GM12892 (cell line): ENCODE measurements at regions not wholly inside any gene's neighbourhood (a gene's known extent, or its start where the extent isn't known, plus 50 kb on each side); places are given as distances from the start of the nearest gene placed in this dataset.

Source experiments
- DNase-seq: peaks from one replicate; pipeline ENCODE4 v3.0.0; 2011; ENCODE audit not compliant: insufficient read length
- FAIRE-seq: peaks from 2 replicates; lab custom pipeline; 2011; peaks lifted over from hg19 to GRCh38; lab: Jason Lieb, UNC
- POLR2A ChIP-seq: IDR thresholded peaks from 2 replicates; pipeline ENCODE4 v1.6.1; 2011; ENCODE audit warnings: low read depth, low read length, control low read depth
- POLR2AphosphoS5 ChIP-seq: IDR thresholded peaks from 2 replicates; pipeline ENCODE4 v1.6.1; 2011; ENCODE audit warnings: low read depth, low read length, control low read depth
- TAF1 ChIP-seq: IDR thresholded peaks from 2 replicates; pipeline ENCODE4 v1.6.1; 2011; ENCODE audit warnings: low read depth, mild to moderate bottlenecking, control low read depth, low read length, borderline replicate concordance

GRCh38 chr6:113141901-113142300 is 715.2 kb upstream of the MARCKS start:
- no peak for TF ChIP-seq TAF1
- TF ChIP-seq POLR2AphosphoS5: no peak
- TF ChIP-seq POLR2A: no peak
- no peak for DNase-seq
- no peak for FAIRE-seq

DNA sequence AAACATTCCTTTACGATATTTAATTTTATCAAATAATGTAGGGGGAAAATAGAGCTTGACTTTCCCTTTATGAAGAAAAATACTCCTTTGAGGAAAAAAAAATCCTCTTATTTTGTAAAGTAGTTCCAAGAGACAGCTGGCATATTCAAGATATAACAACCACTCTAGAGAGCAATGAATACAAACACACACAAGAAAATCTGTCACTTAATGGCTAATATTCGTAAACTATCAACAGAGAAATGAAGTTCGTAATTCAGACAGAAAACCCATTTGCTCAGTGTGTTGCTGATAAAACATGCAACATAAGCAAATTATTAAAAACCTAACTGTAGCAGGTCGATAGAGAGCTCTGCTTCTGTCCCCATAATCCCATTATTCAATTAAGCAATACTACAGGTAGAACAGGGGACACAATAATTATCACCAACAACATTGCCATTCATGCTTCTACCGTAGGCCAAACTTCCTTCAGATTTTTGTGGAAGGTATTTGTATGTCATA is 714.4 kb upstream of the MARCKS start:
- FAIRE-seq: no peak

DNA sequence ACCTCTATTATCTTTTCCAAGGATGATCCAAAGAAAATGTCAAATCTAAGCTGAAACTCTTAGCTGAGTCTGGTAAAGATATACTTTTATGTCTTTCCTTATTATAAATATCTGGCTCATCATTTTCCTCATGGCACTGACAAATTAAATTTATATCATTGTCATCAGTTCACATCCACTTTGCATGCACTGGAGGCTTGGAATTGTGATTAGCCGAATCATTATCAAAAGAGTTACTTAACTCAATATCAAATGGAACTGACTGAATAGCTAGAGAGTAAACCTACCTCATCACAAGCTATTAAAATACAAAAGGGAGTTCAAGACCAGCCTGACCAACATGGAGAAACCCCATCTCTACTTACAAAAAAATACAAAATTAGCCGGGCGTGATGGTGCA is 713.9 kb upstream of the MARCKS start:
- TF ChIP-seq TAF1 (no peak), POLR2A (no peak), POLR2AphosphoS5 (no peak)
- FAIRE-seq (no peak), DNase-seq (no peak)

More for the DNA sequence above, 714.4 kb upstream of the MARCKS start:
- no peak for DNase-seq
- TF ChIP-seq POLR2A: no peak
- TF ChIP-seq POLR2AphosphoS5: no peak
- no peak for TF ChIP-seq TAF1

GRCh38 chr6:113144117-113144516 is 713.0 kb upstream of the MARCKS start:
- TF ChIP-seq POLR2A: no peak
- no peak for TF ChIP-seq TAF1
- TF ChIP-seq POLR2AphosphoS5: no peak
- no peak for FAIRE-seq
- no peak for DNase-seq

DNA sequence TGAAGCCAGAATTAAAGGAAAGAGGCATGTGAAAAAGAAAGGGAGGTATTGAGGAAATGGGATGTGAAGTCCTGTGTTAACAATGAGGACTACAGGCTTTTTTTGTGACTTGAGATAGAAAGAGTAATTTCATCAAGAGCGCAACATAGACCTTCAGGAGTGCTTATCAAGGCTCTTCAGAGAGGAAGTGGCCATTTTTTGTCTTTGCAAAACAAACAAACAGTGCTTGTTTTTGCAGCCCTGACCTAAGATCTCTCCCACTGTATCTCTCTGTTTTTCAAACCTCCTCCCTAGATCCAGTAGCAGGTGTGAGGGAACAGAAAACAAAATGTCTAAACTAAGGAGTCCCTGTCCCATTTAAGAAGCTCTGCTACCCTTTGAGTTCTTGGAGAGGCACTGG is 710.3 kb upstream of the MARCKS start:
- TF ChIP-seq TAF1 (no peak), POLR2A (no peak), POLR2AphosphoS5 (no peak)
- FAIRE-seq (no peak), DNase-seq (no peak)

DNA sequence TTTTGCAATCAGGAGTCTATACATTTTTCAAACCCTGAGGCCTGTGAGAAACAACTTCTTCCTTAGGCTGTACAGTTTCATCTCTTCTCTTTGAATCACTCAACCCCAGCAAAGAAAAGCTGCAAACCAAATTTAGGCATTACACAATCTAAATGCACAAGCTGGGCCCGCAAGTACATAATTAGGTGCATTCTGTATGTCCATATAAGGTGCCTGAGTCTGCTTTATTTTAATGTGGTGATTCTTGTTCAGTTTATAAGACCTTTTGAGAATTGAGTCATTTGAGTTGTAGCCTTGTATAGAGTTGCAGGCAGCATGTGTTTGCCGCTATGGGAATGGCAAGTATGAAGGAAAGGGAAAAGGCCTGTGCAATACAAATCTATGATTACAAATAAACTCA is 709.6 kb upstream of the MARCKS start:
- FAIRE-seq: no peak
- DNase-seq: no peak
- TF ChIP-seq POLR2AphosphoS5: no peak
- no peak for TF ChIP-seq TAF1
- TF ChIP-seq POLR2A: no peak

DNA sequence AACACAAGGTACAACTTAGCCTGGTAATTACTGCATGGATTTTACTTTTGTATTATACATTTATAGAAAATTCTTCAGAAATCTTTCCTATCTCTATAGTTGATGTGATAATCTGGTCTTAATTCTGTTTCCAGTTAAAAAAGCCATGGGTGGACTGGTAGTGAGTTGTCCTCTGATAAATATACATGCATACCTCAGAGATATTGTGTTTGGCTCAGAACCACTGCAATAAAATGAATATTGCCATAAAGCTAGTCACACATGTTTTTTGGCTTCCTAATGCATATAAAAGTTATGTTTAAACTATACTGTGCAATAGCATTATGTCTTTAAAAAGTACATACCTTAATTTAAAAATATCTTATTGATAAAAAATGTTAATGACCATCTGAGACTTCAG is 708.6 kb upstream of the MARCKS start:
- no peak for FAIRE-seq

GRCh38 chr6:113149511-113149910 is 707.6 kb upstream of the MARCKS start:
- FAIRE-seq (no peak), DNase-seq (no peak)
- TF ChIP-seq POLR2AphosphoS5 (no peak), POLR2A (no peak), TAF1 (no peak)

More for the DNA sequence above, 708.6 kb upstream of the MARCKS start:
- no peak for DNase-seq
- TF ChIP-seq TAF1: no peak
- TF ChIP-seq POLR2A: no peak
- TF ChIP-seq POLR2AphosphoS5: no peak

DNA sequence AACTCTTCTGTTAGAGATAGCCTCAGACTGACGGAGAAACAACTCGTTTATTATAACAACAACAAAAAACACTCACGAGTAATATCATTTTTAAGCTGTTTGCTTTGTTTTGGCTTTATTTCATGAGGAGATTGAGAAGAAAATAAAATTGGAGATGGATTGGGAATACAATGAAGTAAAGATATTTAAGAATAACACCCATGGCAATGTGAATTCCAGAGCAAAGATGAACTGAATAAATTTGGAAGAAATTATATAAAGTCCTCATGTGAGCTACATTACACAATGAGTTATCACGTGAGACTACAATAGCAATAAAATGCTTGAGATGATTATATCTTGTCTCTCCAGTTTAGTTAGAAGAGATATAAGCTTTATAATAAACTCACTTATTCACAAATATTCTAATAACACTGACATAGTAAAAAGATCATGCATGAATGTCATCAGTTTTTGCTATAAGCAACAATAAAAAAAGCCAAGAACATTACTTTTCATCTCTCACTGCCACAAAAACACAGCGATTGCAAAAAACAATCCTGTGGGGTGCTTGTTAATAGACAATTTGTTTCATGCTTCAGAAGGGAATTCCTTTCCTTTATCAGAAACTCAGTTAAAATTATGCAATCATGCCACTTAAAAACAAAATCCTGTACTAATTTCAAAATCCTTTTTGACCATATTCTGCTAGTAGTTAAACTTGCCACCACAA is 696.7 kb upstream of the MARCKS start:
- FAIRE-seq: no peak
- no peak for DNase-seq
- no peak for TF ChIP-seq POLR2A
- no peak for TF ChIP-seq POLR2AphosphoS5
- TF ChIP-seq TAF1: no peak

GRCh38 chr6:113161018-113161315 is 696.2 kb upstream of the MARCKS start:
- no peak for DNase-seq
- FAIRE-seq: no peak
- TF ChIP-seq POLR2AphosphoS5: no peak
- TF ChIP-seq TAF1: no peak
- TF ChIP-seq POLR2A: no peak

- FAIRE-seq: no peak
- TF ChIP-seq POLR2A (no peak), TAF1 (no peak), POLR2AphosphoS5 (no peak)
- no peak for DNase-seq
Observed at GRCh38 chr6:113162739-113163138, 694.4 kb upstream of the MARCKS start.

- FAIRE-seq (no peak), DNase-seq (no peak)
- TF ChIP-seq POLR2AphosphoS5: no peak
- TF ChIP-seq POLR2A: no peak
- no peak for TF ChIP-seq TAF1
Observed at GRCh38 chr6:113168057-113168456, 689.1 kb upstream of the MARCKS start.

- FAIRE-seq (no peak), DNase-seq (no peak)
- no peak for TF ChIP-seq POLR2A
- no peak for TF ChIP-seq POLR2AphosphoS5
- TF ChIP-seq TAF1: no peak
Observed at GRCh38 chr6:113169484-113169883, 687.7 kb upstream of the MARCKS start.
